HepG2 (cell line): ENCODE measurements at regions not wholly inside any gene's neighbourhood (a gene's known extent, or its start where the extent isn't known, plus 50 kb on each side); places are given as distances from the start of the nearest gene placed in this dataset.

Experiments used
- ATAC-seq: fragments of 200-7000 bp; cut with Tn5 transposase; 3 replicates; pipeline ENCODE4 v1.9.1; 2020; ENCODE audit warnings: mild to moderate bottlenecking, moderate library complexity
- BruUV-seq: library from RNA; stranded (reverse); fragments of 400-500 nt; replicated peaks from 2 replicates; lab custom pipeline; 2021; lab: Mats Ljungman, UMichigan
- CTCF ChIA-PET: fragments of 300-600 bp; formaldehyde crosslinking; extraction: SDS; loops from one replicate; lab custom pipeline; 2021; ENCODE audit warnings: low total read pairs, inconsistent platforms, low intra/inter-chr PET ratio; lab: Yijun Ruan, JAX
- POLR2A ChIA-PET: fragments of 350-600 bp; sonication (Branson Sonifier 250); formaldehyde crosslinking; loops from one replicate; lab custom pipeline; 2020; ENCODE audit warnings: antibody characterized with exemption, inconsistent platforms; lab: Yijun Ruan, JAX
- DNase-seq: peaks from one replicate; pipeline ENCODE4 v3.0.0-alpha.2; 2015; ENCODE audit warnings: low spot score
- FAIRE-seq: peaks from 3 replicates; lab custom pipeline; 2011; peaks lifted over from hg19 to GRCh38; lab: Jason Lieb, UNC
- H2AFZ ChIP-seq: one replicate; pipeline ENCODE4 v1.6.1; 2011; ENCODE audit warnings: low read length, inconsistent platforms
- H3K27ac ChIP-seq: fragments of 300-600 bp; 3 replicates; pipeline ENCODE4 v1.8.0; 2011; ENCODE audit warnings: mixed run types, mild to moderate bottlenecking, mixed read lengths, low read length, inconsistent platforms; ENCODE audit not compliant: insufficient read depth; ENCODE audit errors: extremely low read length
- H3K27me3 ChIP-seq, 2 experiments: fragments of 200-600 bp in 1 of 2; 2 replicates in 1 of 2; 3 replicates in 1 of 2; pipeline versions ENCODE4 v1.6.0 to v1.8.0; 2011; ENCODE audit warnings: low read length in 2 of 2, mild to moderate bottlenecking in 2 of 2, moderate library complexity in 2 of 2, inconsistent platforms in 1 of 2; ENCODE audit not compliant: insufficient read depth in 2 of 2, control insufficient read depth in 1 of 2
- H3K36me3 ChIP-seq, 2 experiments: fragments of 200-600 bp in 1 of 2; replicated peaks in 1 of 2; 2 replicates in 1 of 2; 3 replicates in 1 of 2; pipeline versions ENCODE4 v1.5.1 to v1.8.0; 2011; ENCODE audit warnings: low read length in 2 of 2, inconsistent platforms in 1 of 2; ENCODE audit not compliant: insufficient read depth in 2 of 2, control insufficient read depth in 1 of 2
- H3K4me1 ChIP-seq: 2 replicates; pipeline ENCODE4 v1.5.1; 2012; ENCODE audit warnings: low read length, inconsistent platforms; ENCODE audit not compliant: insufficient read depth
- H3K4me2 ChIP-seq: 2 replicates; pipeline ENCODE4 v1.6.0; 2011; ENCODE audit warnings: low read depth, low read length, inconsistent platforms
- H3K4me3 ChIP-seq, 3 experiments: fragments of 200-600 bp in 1 of 3; sonication (generic), shearing (Covaris generic) in 1 of 3; replicated peaks in 1 of 3; 2 replicates each; pipeline ENCODE4 v1.5.1; 2011 to 2016; ENCODE audit warnings: low read length in 3 of 3, inconsistent platforms in 2 of 3, low read depth in 2 of 3, mild to moderate bottlenecking in 2 of 3, control low read depth in 1 of 3, mixed read lengths in 1 of 3; ENCODE audit not compliant: insufficient read depth in 1 of 3
- H3K79me2 ChIP-seq: one replicate; pipeline ENCODE4 v1.6.1; 2011; ENCODE audit warnings: low read length, inconsistent platforms; ENCODE audit not compliant: insufficient read depth
- H3K9ac ChIP-seq: 2 replicates; pipeline ENCODE4 v1.6.0; 2011; ENCODE audit warnings: mild to moderate bottlenecking, low read depth, low read length, inconsistent platforms; ENCODE audit not compliant: insufficient read depth
- H3K9me3 ChIP-seq: 2 replicates; pipeline ENCODE4 v1.5.1; 2012; ENCODE audit warnings: mild to moderate bottlenecking, low read length
- H4K20me1 ChIP-seq: 2 replicates; pipeline ENCODE4 v1.6.0; 2011; ENCODE audit warnings: inconsistent platforms, mild to moderate bottlenecking, low read length, moderate library complexity; ENCODE audit not compliant: insufficient read depth
- DNMT3B ChIP-seq: conservative IDR thresholded peaks from 2 replicates; pipeline ENCODE4 v1.6.1; 2016; ENCODE audit warnings: missing biosample characterization, control low read depth
- FOSL2 ChIP-seq: sonication (generic); formaldehyde crosslinking; IDR thresholded peaks from 2 replicates; pipeline ENCODE4 v1.4.0; 2020; ENCODE audit warnings: missing genetic modification reagents
- MBNL3 ChIP-seq: fragments of 250-450 bp; sonication (Bioruptor Pico); conservative IDR thresholded peaks from 2 replicates; pipeline ENCODE4 v1.8.0; 2022; ENCODE audit warnings: mild to moderate bottlenecking, inconsistent platforms
- REL ChIP-seq: sonication (generic); formaldehyde crosslinking; conservative IDR thresholded peaks from 2 replicates; pipeline ENCODE4 v1.8.0; 2022; ENCODE audit warnings: mild to moderate bottlenecking, missing genetic modification reagents, moderate library complexity
- REPIN1 ChIP-seq: sonication (generic); formaldehyde crosslinking; IDR thresholded peaks from 2 replicates; pipeline ENCODE4 v1.8.0; 2022; ENCODE audit warnings: missing genetic modification reagents, low read depth, mild to moderate bottlenecking, borderline replicate concordance
- RFXAP ChIP-seq: sonication (generic); formaldehyde crosslinking; IDR thresholded peaks from 2 replicates; pipeline ENCODE4 v1.4.0; 2020; ENCODE audit warnings: missing genetic modification reagents, borderline replicate concordance
- TCF12 ChIP-seq, 2 experiments: fragments of 450-650 bp in 1 of 2; sonication (generic) in 1 of 2; formaldehyde crosslinking in 1 of 2; IDR thresholded peaks; 2 replicates each; pipeline versions ENCODE4 v1.6.1 to v1.8.0; 2017 to 2022; ENCODE audit warnings: antibody characterized with exemption in 1 of 2, mild to moderate bottlenecking in 1 of 2, missing genetic modification reagents in 1 of 2, moderate library complexity in 1 of 2
- TEAD3 ChIP-seq: optimal IDR thresholded peaks from 2 replicates; pipeline ENCODE3; 2016; ENCODE audit warnings: borderline replicate concordance
- THAP9 ChIP-seq: sonication (generic); formaldehyde crosslinking; IDR thresholded peaks from 2 replicates; pipeline ENCODE4; 2020; ENCODE audit warnings: missing genetic modification reagents, mild to moderate bottlenecking, borderline replicate concordance
- THYN1 ChIP-seq: sonication (generic); formaldehyde crosslinking; IDR thresholded peaks from 2 replicates; pipeline ENCODE4 v1.8.1; 2023; ENCODE audit warnings: low read depth, mild to moderate bottlenecking, moderate library complexity, missing genetic modification reagents, borderline replicate concordance
- ZBTB3 ChIP-seq: sonication (generic); formaldehyde crosslinking; IDR thresholded peaks from 2 replicates; pipeline ENCODE4 v1.4.0; 2020; ENCODE audit warnings: low read depth, mild to moderate bottlenecking, moderate library complexity, missing genetic modification reagents, borderline replicate concordance
- ZFAT ChIP-seq: sonication (generic); formaldehyde crosslinking; conservative IDR thresholded peaks from 2 replicates; pipeline ENCODE4 v1.8.1; 2023; ENCODE audit warnings: missing genetic modification reagents, inconsistent platforms
- ZNF160 ChIP-seq: sonication (generic); formaldehyde crosslinking; IDR thresholded peaks from 2 replicates; pipeline ENCODE4 v1.8.0; 2022; ENCODE audit warnings: mild to moderate bottlenecking, inconsistent platforms, missing genetic modification reagents
- ZNF282 ChIP-seq: fragments of 450-650 bp; IDR thresholded peaks from 2 replicates; pipeline ENCODE4 v1.6.1; 2018; ENCODE audit not compliant: partially characterized antibody
- ZNF337 ChIP-seq: sonication (generic); formaldehyde crosslinking; IDR thresholded peaks from 2 replicates; pipeline ENCODE4 v1.5.1; 2020; ENCODE audit warnings: missing genetic modification reagents, low read depth, mild to moderate bottlenecking, borderline replicate concordance
- ZNF34 ChIP-seq: sonication (generic); formaldehyde crosslinking; IDR thresholded peaks from 2 replicates; pipeline ENCODE4 v1.4.0; 2020; ENCODE audit warnings: mild to moderate bottlenecking, missing genetic modification reagents, borderline replicate concordance
- ZNF589 ChIP-seq: sonication (generic); formaldehyde crosslinking; conservative IDR thresholded peaks from 2 replicates; pipeline ENCODE4 v1.8.0; 2022; ENCODE audit warnings: mild to moderate bottlenecking, moderate library complexity, missing genetic modification reagents
- ZNF724P ChIP-seq: sonication (generic); formaldehyde crosslinking; IDR thresholded peaks from 2 replicates; pipeline ENCODE4 v1.8.0; 2022; ENCODE audit warnings: missing genetic modification reagents, borderline replicate concordance
- ZNF790 ChIP-seq: sonication (generic); formaldehyde crosslinking; IDR thresholded peaks from 2 replicates; pipeline ENCODE4 v1.8.0; 2022; ENCODE audit warnings: missing genetic modification reagents, mild to moderate bottlenecking, borderline replicate concordance
- ZSCAN12 ChIP-seq: sonication (generic); formaldehyde crosslinking; IDR thresholded peaks from 2 replicates; pipeline ENCODE4 v1.9.0; 2021; ENCODE audit warnings: mild to moderate bottlenecking, missing genetic modification reagents
- WGBS: methylation state at CpG from one replicate; pipeline ENCODE4 v1.1.6; 2017; ENCODE audit warnings: low lambda C conversion rate; 5-methylcytosine and 5-hydroxymethylcytosine counted together
- in situ Hi-C: cut with HindIII; loops from 2 replicates; pipeline ENCODE4 v1.10.0; 2017; ENCODE audit warnings: low pct_unique_long_range_greater_than_20kb; ENCODE audit not compliant: extremely low pct_ligation_motif_present
- intact Hi-C: fragments of 100-400 bp; cut with micrococcal nuclease; formaldehyde crosslinking; loops from one replicate; pipeline ENCODE4 v1.10.0; 2022; ENCODE audit not compliant: unreplicated experiment
- TF ChIP-seq, protein P1 (sequence below): sonication (generic); formaldehyde crosslinking; IDR thresholded peaks from 2 replicates; pipeline ENCODE4 v1.5.0; 2020; ENCODE audit warnings: mild to moderate bottlenecking, low read depth, missing genetic modification reagents, borderline replicate concordance
- TF ChIP-seq, protein P2 (sequence below): sonication (generic); formaldehyde crosslinking; IDR thresholded peaks from 2 replicates; pipeline ENCODE4 v1.8.1; 2023; ENCODE audit warnings: mild to moderate bottlenecking, missing genetic modification reagents, borderline replicate concordance

DNA sequence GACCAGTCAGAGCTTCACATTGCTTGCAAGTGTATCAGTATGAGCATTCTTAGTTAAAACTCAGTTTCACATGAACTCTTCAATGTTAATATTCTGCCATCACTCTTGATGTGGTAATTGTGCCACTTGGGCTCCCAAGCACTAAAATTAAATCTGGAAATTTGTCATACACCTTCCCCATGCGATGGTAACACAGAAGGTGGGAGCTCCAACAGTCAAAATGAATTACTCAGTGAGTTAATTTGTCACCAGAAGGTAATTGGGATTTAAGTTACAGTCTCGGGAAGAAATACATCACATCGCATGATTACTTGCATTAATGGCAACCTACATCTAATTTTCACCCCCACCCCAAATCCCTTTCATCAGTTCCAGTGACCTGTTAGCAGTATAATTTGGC is 376.5 kb upstream of the DAB1 start:
- WGBS = 2% methylated on average over 3 of the region's 3 CpGs
- H3K4me1 ChIP-seq = no peaks in the 10 kb centered on the region

DNA sequence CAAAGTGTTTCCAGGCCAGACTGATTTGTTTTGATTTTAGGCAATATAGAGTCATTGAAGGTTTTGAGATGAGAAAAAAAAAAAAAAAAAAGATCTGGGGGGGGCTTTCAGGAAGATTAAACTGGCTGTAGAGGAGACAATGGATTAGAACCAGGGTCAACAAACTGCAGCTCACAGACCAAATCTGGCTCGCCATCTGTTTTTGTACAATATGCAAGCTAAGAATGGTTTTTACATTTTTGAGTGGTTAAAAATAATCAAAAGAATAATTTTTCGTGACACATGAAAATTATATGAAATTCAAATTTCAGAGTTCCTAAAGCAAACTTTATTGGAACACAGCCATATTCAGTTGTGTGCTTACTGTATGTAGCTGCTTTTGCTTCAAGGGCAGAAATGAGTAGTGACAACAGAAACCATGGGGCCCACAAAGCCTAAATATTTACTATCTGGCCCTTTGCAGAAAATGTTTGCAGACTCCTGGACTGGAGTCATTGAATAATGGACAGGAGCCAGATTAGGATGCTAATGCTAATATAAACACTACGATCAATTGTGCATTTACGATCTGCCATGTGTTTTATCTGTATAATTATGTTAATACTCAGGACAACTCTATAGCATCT is 375.7 kb upstream of the DAB1 start:
- in situ Hi-C loops = no loop called here
- intact Hi-C loops = no loop called here
- DNase-seq (no peak), FAIRE-seq (no peak), ATAC-seq (no peak)
- H3K27ac ChIP-seq = no peak overlapping the region
- H3K9ac ChIP-seq = no peak overlapping the region
- no peaks in the 10 kb centered on the region for H4K20me1 ChIP-seq
- no peak overlapping the region for H2AFZ ChIP-seq
- no peaks in the 10 kb centered on the region for H3K79me2 ChIP-seq
- H3K9me3 ChIP-seq = no peaks in the 10 kb centered on the region
- ChIA-PET POLR2A (no interaction called here), CTCF (no interaction called here)
- H3K4me2 ChIP-seq = no peak overlapping the region
- H3K4me1 ChIP-seq = no peaks in the 10 kb centered on the region
- BruUV-seq = no TSS peak
- 21% methylated on average over 4 of the region's 4 CpGs for WGBS
- no peak overlapping the region for H3K4me3 ChIP-seq
- H3K27me3 ChIP-seq = no peaks in the 10 kb centered on the region
- no peaks in the 10 kb centered on the region for H3K36me3 ChIP-seq
- no peak for TF ChIP-seq ZNF34 (CRISPR knock-in tag)
- TF ChIP-seq REL (CRISPR knock-in tag) = no peak
- TF ChIP-seq RFXAP (CRISPR knock-in tag) = no peak
- no peak for TF ChIP-seq ZFAT (CRISPR knock-in tag)
- TF ChIP-seq, protein P1, sequence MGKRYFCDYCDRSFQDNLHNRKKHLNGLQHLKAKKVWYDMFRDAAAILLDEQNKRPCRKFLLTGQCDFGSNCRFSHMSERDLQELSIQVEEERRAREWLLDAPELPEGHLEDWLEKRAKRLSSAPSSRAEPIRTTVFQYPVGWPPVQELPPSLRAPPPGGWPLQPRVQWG (CRISPR knock-in tag) = no peak
- no peak for TF ChIP-seq ZNF790
- TF ChIP-seq THYN1 (CRISPR knock-in tag) = no peak
- no peak for TF ChIP-seq TCF12 (IDR thresholded peaks at IDR 0.05)
- no peak for TF ChIP-seq TCF12 (CRISPR knock-in tag; IDR thresholded peaks at IDR 0.05)
- TF ChIP-seq DNMT3B (CRISPR knock-in tag) = no peak
- no peak for TF ChIP-seq THAP9 (CRISPR knock-in tag)
- TF ChIP-seq ZSCAN12 (CRISPR knock-in tag) = no peak

More for the DNA sequence above, 376.5 kb upstream of the DAB1 start:
- H3K79me2 ChIP-seq = no peaks in the 10 kb centered on the region
- H2AFZ ChIP-seq = no peak overlapping the region
- CTCF ChIA-PET = no interaction called here
- ATAC-seq = no peak
- intact Hi-C loops = no loop called here
- no peak for FAIRE-seq
- TF ChIP-seq ZBTB3 = no peak
- TF ChIP-seq ZNF282 = no peak
- no peak for TF ChIP-seq MBNL3 (CRISPR knock-in tag)
- TF ChIP-seq TEAD3 = no peak
- TF ChIP-seq ZNF724P = no peak
- TF ChIP-seq ZNF160 = no peak
- TF ChIP-seq REPIN1 (CRISPR knock-in tag) = no peak
- TF ChIP-seq, protein P2, sequence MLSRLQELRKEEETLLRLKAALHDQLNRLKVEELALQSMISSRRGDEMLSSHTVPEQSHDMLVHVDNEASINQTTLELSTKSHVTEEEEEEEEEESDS = no peak
- TF ChIP-seq ZNF589 (CRISPR knock-in tag) = no peak
- TF ChIP-seq ZNF337 = no peak
- no peak for TF ChIP-seq FOSL2
- TF ChIP-seq, all 625 proteins: peak for 0
- Histone ChIP-seq H3K9me3 (no peaks in the 10 kb centered on the region), H3K36me3 (no peaks in the 10 kb centered on the region), H4K20me1 (no peaks in the 10 kb centered on the region), H3K9ac (no peak overlapping the region), H3K27me3 (no peaks in the 10 kb centered on the region), H3K4me3 (no peak overlapping the region), H3K27ac (no peak overlapping the region), H3K4me2 (no peak overlapping the region)
- no peak for DNase-seq
- BruUV-seq = no TSS peak
- in situ Hi-C loops = no loop called here
- POLR2A ChIA-PET = no interaction called here
